ENCODE measurements at regions not wholly inside any gene's neighbourhood (a gene's known extent, or its start where the extent isn't known, plus 50 kb on each side); places are given as distances from the start of the nearest gene placed in this dataset.

DNA sequence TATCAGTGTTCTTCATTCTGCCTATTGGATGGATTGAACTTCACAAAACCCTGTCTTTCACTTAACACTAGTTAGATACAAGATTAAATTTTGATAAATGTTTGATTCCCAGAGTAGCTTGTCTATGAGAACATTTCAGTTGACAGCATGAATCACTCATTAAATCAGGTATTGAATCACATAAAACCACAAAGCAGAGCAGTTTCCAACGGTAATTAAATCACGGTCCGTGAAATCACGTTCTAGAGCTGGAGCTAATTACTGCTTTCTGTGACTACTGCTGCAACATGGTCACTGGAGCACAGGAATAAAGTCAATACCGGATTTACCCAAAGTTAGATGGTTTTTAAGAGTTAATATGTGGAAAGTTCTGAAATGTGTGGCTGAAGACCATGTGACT lies 257.8 kb upstream of the PCDH15 start:
- CTCF ChIA-PET: no interaction called here

DNA sequence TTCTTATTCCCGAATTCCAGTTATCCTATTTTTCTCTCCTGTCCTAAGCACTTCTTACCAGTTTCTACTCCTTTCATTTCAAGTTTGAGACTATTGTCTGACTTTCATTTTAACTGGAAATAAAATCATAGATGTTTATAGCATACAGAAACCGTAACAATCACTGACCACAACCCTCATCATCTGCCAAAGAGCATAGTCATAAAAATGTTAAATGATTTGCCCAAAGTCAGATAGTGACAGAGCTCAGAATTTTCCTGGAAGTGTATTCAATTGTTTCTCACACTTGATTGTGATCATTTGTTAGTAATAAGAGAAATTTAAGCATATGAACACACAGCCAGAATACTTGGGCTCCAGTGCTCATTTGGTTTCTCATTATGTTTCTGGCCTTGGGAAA lies 250.5 kb upstream of the PCDH15 start:
- no peak overlapping the region for H3K4me3 ChIP-seq (ENCODE audit: low read depth, low read length)
- no peaks in the 10 kb centered on the region for H3K27me3 ChIP-seq (ENCODE audit: control insufficient read depth, insufficient read depth, low read length)
- ChIA-PET CTCF (no interaction called here), POLR2A (no interaction called here)
- no peak for DNase-seq (ENCODE audit: low read depth, low spot score)
- TF ChIP-seq, protein P1, sequence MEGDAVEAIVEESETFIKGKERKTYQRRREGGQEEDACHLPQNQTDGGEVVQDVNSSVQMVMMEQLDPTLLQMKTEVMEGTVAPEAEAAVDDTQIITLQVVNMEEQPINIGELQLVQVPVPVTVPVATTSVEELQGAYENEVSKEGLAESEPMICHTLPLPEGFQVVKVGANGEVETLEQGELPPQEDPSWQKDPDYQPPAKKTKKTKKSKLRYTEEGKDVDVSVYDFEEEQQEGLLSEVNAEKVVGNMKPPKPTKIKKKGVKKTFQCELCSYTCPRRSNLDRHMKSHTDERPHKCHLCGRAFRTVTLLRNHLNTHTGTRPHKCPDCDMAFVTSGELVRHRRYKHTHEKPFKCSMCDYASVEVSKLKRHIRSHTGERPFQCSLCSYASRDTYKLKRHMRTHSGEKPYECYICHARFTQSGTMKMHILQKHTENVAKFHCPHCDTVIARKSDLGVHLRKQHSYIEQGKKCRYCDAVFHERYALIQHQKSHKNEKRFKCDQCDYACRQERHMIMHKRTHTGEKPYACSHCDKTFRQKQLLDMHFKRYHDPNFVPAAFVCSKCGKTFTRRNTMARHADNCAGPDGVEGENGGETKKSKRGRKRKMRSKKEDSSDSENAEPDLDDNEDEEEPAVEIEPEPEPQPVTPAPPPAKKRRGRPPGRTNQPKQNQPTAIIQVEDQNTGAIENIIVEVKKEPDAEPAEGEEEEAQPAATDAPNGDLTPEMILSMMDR (IDR thresholded peaks at IDR 0.05; ENCODE audit: low read depth, low read length): no peak
- H3K9me3 ChIP-seq (ENCODE audit: control insufficient read depth, insufficient read depth, low read length): no peaks in the 10 kb centered on the region
- H3K27ac ChIP-seq (ENCODE audit: low read depth, low read length): no peak overlapping the region

More for the DNA sequence above, 257.8 kb upstream of the PCDH15 start:
- H3K9me3 ChIP-seq (ENCODE audit: control insufficient read depth, insufficient read depth, low read length): no peaks in the 10 kb centered on the region
- no peak overlapping the region for H3K4me3 ChIP-seq (ENCODE audit: low read depth, low read length)
- H3K27me3 ChIP-seq (ENCODE audit: control insufficient read depth, insufficient read depth, low read length): no peaks in the 10 kb centered on the region
- H3K27ac ChIP-seq (ENCODE audit: low read depth, low read length): no peak overlapping the region
- TF ChIP-seq, protein P1 (IDR thresholded peaks at IDR 0.05; ENCODE audit: low read depth, low read length): no peak
- DNase-seq (ENCODE audit: low read depth, low spot score): no peak
- POLR2A ChIA-PET: no interaction called here

- H3K4me3 ChIP-seq (ENCODE audit: low read depth, low read length): no peak overlapping the region
- no peak overlapping the region for H3K27ac ChIP-seq (ENCODE audit: low read depth, low read length)
- ChIA-PET POLR2A (no interaction called here), CTCF (no interaction called here)
- H3K27me3 ChIP-seq (ENCODE audit: control insufficient read depth, insufficient read depth, low read length): no peaks in the 10 kb centered on the region
- H3K9me3 ChIP-seq (ENCODE audit: control insufficient read depth, insufficient read depth, low read length): no peaks in the 10 kb centered on the region
- DNase-seq (ENCODE audit: low read depth, low spot score): no peak
- TF ChIP-seq, protein P1 (IDR thresholded peaks at IDR 0.05; ENCODE audit: low read depth, low read length): no peak
Observed at GRCh38 chr10:55048830-55049498, 247.9 kb upstream of the PCDH15 start.

DNA sequence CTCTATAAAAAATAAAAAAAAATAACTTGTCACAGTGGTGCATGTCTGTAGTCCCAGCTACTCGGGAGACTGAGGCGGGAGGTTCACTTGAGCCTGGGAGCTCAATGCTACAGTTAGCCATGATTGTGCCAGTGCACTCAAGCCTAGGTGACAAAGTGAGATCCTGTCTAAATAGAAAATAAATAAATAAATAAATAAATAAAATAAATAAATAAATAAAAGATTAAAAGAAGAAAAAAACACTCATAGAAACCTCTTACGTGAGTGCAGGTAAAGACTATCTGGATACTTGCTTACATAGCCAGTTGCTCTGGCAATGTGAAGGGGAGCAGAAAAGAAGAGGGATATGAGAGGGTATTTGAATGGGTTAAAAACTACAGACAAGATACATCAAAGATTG lies 242.5 kb upstream of the PCDH15 start:
- no peak for DNase-seq (ENCODE audit: low read depth, low spot score)
- Histone ChIP-seq H3K27me3 (ENCODE audit: control insufficient read depth, insufficient read depth, low read length) (no peaks in the 10 kb centered on the region), H3K27ac (ENCODE audit: low read depth, low read length) (no peak overlapping the region), H3K4me3 (ENCODE audit: low read depth, low read length) (no peak overlapping the region), H3K9me3 (ENCODE audit: control insufficient read depth, insufficient read depth, low read length) (no peaks in the 10 kb centered on the region)
- CTCF ChIA-PET: no interaction called here
- TF ChIP-seq, protein P1 (IDR thresholded peaks at IDR 0.05; ENCODE audit: low read depth, low read length): no peak
- POLR2A ChIA-PET: no interaction called here

GRCh38 chr10:55033061-55033460 lies 232.0 kb upstream of the PCDH15 start:
- no peaks in the 10 kb centered on the region for H3K9me3 ChIP-seq (ENCODE audit: control insufficient read depth, insufficient read depth, low read length)
- ChIA-PET POLR2A (no interaction called here), CTCF (no interaction called here)
- TF ChIP-seq, protein P1 (IDR thresholded peaks at IDR 0.05; ENCODE audit: low read depth, low read length): no peak
- H3K27me3 ChIP-seq (ENCODE audit: control insufficient read depth, insufficient read depth, low read length): no peaks in the 10 kb centered on the region
- no peak overlapping the region for H3K4me3 ChIP-seq (ENCODE audit: low read depth, low read length)
- DNase-seq (ENCODE audit: low read depth, low spot score): no peak
- H3K27ac ChIP-seq (ENCODE audit: low read depth, low read length): no peak overlapping the region
